Colonic mucosa (tissue), 4 donors: ENCODE measurements at regions not wholly inside any gene's neighbourhood (a gene's known extent, or its start where the extent isn't known, plus 50 kb on each side); places are given as distances from the start of the nearest gene placed in this dataset.

Experiments
- DNase-seq: peaks from one replicate; pipeline ENCODE4 v3.0.0-alpha.2; 2020
- H3K27ac ChIP-seq: fragments of 200-600 bp; one replicate; pipeline ENCODE4 v1.8.0; 2021
- H3K27me3 ChIP-seq: fragments of 200-600 bp; one replicate; pipeline ENCODE4 v1.8.0; 2021
- H3K36me3 ChIP-seq: fragments of 200-600 bp; one replicate; pipeline ENCODE4 v1.8.0; 2021
- H3K4me1 ChIP-seq: fragments of 200-600 bp; one replicate; pipeline ENCODE4 v1.8.0; 2021; ENCODE audit warnings: mild to moderate bottlenecking
- H3K4me3 ChIP-seq: fragments of 200-600 bp; one replicate; pipeline ENCODE4 v1.8.0; 2021
- H3K9ac ChIP-seq, 2 donors: one replicate each; pipeline ENCODE4 v1.7.0; 2013; ENCODE audit warnings: control low read depth in 2 of 2, low read depth in 2 of 2, low read length in 2 of 2
- H3K9me3 ChIP-seq: fragments of 200-600 bp; one replicate; pipeline ENCODE4 v1.8.0; 2021
- CTCF ChIP-seq: fragments of 200-600 bp; IDR thresholded peaks from one replicate; pipeline ENCODE4 v1.8.0; 2022; ENCODE audit warnings: antibody characterized with exemption, mild to moderate bottlenecking
- intact Hi-C: fragments of 100-400 bp; cut with DNase I; formaldehyde crosslinking; loops from one replicate; pipeline ENCODE4 v1.14.1; 2022
- donor health status: healthy.
- donor health status: DM: no; HTN: no; CAD: no.
- donor health status: DM: no; HTN: no; CAD: no.

DNA sequence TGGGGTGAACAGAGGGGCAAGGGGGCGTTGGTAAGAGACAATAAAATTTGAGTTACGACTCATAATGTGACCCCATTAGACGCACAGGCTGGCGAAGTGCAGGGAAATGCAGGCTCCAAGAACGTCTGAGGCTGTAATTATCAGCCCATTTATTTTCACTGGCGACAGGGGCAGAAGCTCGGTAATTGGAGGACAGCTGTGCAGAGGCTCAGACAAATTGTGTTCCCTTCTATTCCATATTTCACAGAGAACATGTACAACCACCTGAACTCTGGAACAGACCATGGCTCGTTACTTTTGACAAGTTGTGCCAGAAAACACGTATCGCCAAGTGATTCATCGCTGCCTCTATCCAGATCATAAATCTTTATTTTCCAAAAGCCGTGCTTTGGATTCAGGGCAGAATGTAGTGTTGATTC, 137.3 kb upstream of the FRMD4A start:
- intact Hi-C loops, result no loop called here
- Histone ChIP-seq H3K9me3 (no peaks in the 10 kb centered on the region), H3K36me3 (no peaks in the 10 kb centered on the region), H3K9ac (no peak overlapping the region), H3K27me3 (no peaks in the 10 kb centered on the region), H3K4me3 (no peak overlapping the region), H3K4me1 (no peaks in the 10 kb centered on the region), H3K27ac (no peak overlapping the region)
- TF ChIP-seq CTCF, result no peak
- no peak for DNase-seq

- no peak for TF ChIP-seq CTCF
- H3K4me3 ChIP-seq, result no peak overlapping the region
- H3K9ac ChIP-seq, result no peak overlapping the region
- DNase-seq, result no peak
- no peaks in the 10 kb centered on the region for H3K4me1 ChIP-seq
- H3K27me3 ChIP-seq, result no peaks in the 10 kb centered on the region
- H3K36me3 ChIP-seq, result no peaks in the 10 kb centered on the region
- H3K27ac ChIP-seq, result no peak overlapping the region
- intact Hi-C loops, result no loop called here
- no peaks in the 10 kb centered on the region for H3K9me3 ChIP-seq
Measured at GRCh38 chr10:14466257-14466656, 135.5 kb upstream of the FRMD4A start.

- Histone ChIP-seq H3K4me1 (no peaks in the 10 kb centered on the region), H3K4me3 (no peak overlapping the region), H3K9me3 (no peaks in the 10 kb centered on the region), H3K9ac (no peak overlapping the region), H3K27me3 (no peaks in the 10 kb centered on the region), H3K27ac (no peak overlapping the region), H3K36me3 (no peaks in the 10 kb centered on the region)
- TF ChIP-seq CTCF, result no peak
- no peak for DNase-seq
- intact Hi-C loops, result no loop called here
Measured at GRCh38 chr10:14460447-14460846, 129.7 kb upstream of the FRMD4A start.

DNA sequence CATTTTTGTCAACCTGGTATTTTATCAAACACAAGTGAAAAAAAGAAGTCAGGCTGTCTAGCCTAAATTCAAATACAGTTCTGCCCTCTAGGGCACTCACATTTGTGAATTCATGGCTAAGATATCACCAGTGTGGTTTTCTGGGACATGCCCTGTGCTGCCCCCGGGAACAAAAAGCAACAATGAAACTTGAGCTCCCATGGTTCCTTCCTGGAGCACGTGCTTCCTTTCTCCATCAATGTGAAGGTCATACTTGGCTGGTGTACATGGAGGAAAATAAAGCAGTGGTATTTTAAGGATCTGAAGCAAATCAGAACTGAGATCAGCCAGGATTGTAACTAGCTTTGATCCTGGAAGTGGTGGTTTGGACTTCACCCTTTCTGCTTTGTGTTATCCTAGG, 128.9 kb upstream of the FRMD4A start:
- Histone ChIP-seq H3K9ac (no peak overlapping the region), H3K4me3 (no peak overlapping the region), H3K27ac (no peak overlapping the region), H3K36me3 (no peaks in the 10 kb centered on the region), H3K9me3 (no peaks in the 10 kb centered on the region), H3K4me1 (no peaks in the 10 kb centered on the region), H3K27me3 (no peaks in the 10 kb centered on the region)
- TF ChIP-seq CTCF, result no peak
- intact Hi-C loops, result no loop called here
- DNase-seq, result no peak

DNA sequence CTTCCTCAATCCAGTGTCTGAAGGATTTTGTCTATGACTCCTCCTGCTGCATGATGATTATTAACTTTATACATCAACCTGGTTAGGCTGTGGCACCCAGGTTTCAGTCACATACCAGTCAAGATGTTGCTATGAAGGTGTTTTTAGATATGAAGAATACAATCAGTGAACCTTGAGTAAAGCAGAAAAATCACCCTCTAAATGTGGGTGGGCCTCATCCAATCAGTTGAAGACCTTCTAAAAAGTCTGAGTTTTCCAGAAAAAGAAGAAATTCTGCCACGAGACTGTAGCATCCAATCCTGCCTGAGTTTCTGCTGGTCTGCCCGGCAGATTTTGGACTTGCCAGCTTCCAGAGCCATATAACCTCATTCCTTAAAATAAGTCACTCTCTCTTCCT, 126.1 kb upstream of the FRMD4A start:
- intact Hi-C loops, result no loop called here
- no peaks in the 10 kb centered on the region for H3K27me3 ChIP-seq
- DNase-seq, result no peak

More for the DNA sequence above, 126.1 kb upstream of the FRMD4A start:
- Histone ChIP-seq H3K4me1 (no peaks in the 10 kb centered on the region), H3K36me3 (no peaks in the 10 kb centered on the region), H3K9me3 (no peaks in the 10 kb centered on the region), H3K27ac (no peak overlapping the region), H3K9ac (no peak overlapping the region), H3K4me3 (no peak overlapping the region)
- TF ChIP-seq CTCF, result no peak
